ENCODE measurements at regions not wholly inside any gene's neighbourhood (a gene's known extent, or its start where the extent isn't known, plus 50 kb on each side); places are given as distances from the start of the nearest gene placed in this dataset.

DNA sequence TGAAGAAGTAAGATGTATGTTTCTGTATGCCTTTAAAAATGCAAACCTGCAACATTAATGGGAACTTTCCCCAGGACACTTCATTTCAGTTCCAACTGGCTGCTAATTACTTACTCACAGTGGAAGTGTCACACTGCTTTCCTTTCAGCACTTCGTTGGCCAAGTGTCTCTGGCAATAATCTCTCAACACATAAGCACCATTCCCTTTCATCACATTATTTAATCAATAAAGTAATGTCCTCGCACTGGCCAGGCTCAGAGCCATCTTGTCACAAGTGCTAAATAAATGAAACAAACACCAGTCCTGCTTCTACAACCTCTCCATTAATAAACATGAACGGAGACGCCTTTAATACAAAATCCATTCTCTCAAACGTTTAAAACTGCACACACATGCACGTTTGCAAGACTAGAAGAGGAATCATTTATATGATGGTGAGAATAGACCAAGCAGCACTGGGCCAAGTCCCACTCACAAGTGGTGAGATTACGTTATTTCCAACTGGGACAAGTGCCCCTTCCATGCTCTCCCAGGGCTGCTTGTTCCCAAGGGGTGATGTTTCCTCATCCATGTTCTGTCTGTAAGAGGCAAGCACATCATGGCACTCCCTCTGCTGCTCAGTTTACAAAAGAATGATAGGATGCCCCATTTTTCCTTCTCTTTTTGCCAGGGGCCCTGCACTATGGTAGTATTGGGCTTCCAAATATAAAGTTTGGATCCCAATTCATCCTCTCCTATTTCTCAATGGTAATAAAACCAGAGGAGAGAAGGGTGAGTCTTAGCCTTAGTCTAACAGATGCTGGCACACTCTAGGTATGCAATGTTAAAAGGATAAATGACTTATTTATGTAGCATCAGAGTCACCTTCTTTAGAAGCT lies 56.8 kb upstream of the ETAA1 start:
- no peak overlapping the region for H2BK5ac ChIP-seq (ENCODE audit: low read depth, low read length, poor library complexity)
- no peak overlapping the region for H3K14ac ChIP-seq (ENCODE audit: low read length)
- H2BK12ac ChIP-seq (ENCODE audit: low read length), result no peak overlapping the region
- no peak overlapping the region for H3K27ac ChIP-seq (ENCODE audit: low read depth, low read length)
- no CpG with 5 or more reads among the region's 7 CpGs for WGBS (ENCODE audit: extremely low coverage, insufficient coverage, insufficient read length)
- H3K4me3 ChIP-seq (ENCODE audit: low read depth, low read length), result no peak overlapping the region
- H3K9ac ChIP-seq (ENCODE audit: low read length), result no peak overlapping the region
- no peak overlapping the region for H3K4ac ChIP-seq (ENCODE audit: low read depth, low read length)
- no peak overlapping the region for H4K8ac ChIP-seq (ENCODE audit: low read depth, low read length)
- H3K23ac ChIP-seq (ENCODE audit: low read length), result no peak overlapping the region
- H4K91ac ChIP-seq (ENCODE audit: low read depth, low read length), result no peak overlapping the region
- H3K9me3 ChIP-seq (ENCODE audit: insufficient read depth, low read depth, low read length), result no peaks in the 10 kb centered on the region
- no peak overlapping the region for H2BK120ac ChIP-seq (ENCODE audit: insufficient read depth, low read length, poor library complexity)
- H2AK5ac ChIP-seq (ENCODE audit: low read length), result no peak overlapping the region
- no peaks in the 10 kb centered on the region for H3K36me3 ChIP-seq (ENCODE audit: control insufficient read depth in 1 of 2, insufficient read depth in 2 of 2, low read length in 2 of 2)
- H3K4me2 ChIP-seq (ENCODE audit: low read length), result no peak overlapping the region
- H3K27me3 ChIP-seq (ENCODE audit: insufficient read depth, low read length), result no peaks in the 10 kb centered on the region
- no peak overlapping the region for H4K12ac ChIP-seq (ENCODE audit: low read depth, low read length)
- no peaks in the 10 kb centered on the region for H3K79me2 ChIP-seq (ENCODE audit: control insufficient read depth, insufficient read depth, low read length, poor library complexity)
- H3K79me1 ChIP-seq (ENCODE audit: low read length), result no peaks in the 10 kb centered on the region
- no peaks in the 10 kb centered on the region for H3K4me1 ChIP-seq (ENCODE audit: control insufficient read depth in 1 of 2, insufficient read depth in 2 of 2, low read length in 2 of 2)
- no peak overlapping the region for H2AFZ ChIP-seq (ENCODE audit: insufficient read depth, low read length, poor library complexity)
- no peak for DNase-seq
- no peak overlapping the region for H3K18ac ChIP-seq (ENCODE audit: low read length)

DNA sequence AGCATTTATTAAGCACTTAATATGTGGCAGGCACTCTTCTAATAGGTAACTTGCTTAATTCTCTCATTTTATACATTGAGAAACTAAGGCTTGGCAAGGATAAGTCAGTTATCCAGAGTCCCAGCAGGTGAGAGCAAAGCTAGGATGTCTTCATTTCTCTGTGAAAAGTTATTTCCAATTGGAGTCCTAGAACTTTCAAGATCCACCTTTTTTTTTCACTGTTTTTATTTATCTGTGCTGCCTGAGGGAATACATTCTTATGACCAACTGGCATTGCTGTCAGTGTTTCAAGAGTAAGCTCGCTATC lies 56.2 kb upstream of the ETAA1 start:
- Histone ChIP-seq H3K9ac (ENCODE audit: low read length) (no peak overlapping the region), H3K4me3 (ENCODE audit: low read depth, low read length) (no peak overlapping the region), H3K27me3 (ENCODE audit: insufficient read depth, low read length) (no peaks in the 10 kb centered on the region), H2BK5ac (ENCODE audit: low read depth, low read length, poor library complexity) (no peak overlapping the region), H2BK12ac (ENCODE audit: low read length) (no peak overlapping the region), H3K14ac (ENCODE audit: low read length) (no peak overlapping the region), H2AFZ (ENCODE audit: insufficient read depth, low read length, poor library complexity) (no peak overlapping the region), H3K4ac (ENCODE audit: low read depth, low read length) (no peak overlapping the region), H3K18ac (ENCODE audit: low read length) (no peak overlapping the region), H3K27ac (ENCODE audit: low read depth, low read length) (no peak overlapping the region), H2AK5ac (ENCODE audit: low read length) (no peak overlapping the region), H3K79me1 (ENCODE audit: low read length) (no peaks in the 10 kb centered on the region), H3K23ac (ENCODE audit: low read length) (no peak overlapping the region), H4K12ac (ENCODE audit: low read depth, low read length) (no peak overlapping the region), H3K36me3 (ENCODE audit: control insufficient read depth in 1 of 2, insufficient read depth in 2 of 2, low read length in 2 of 2) (no peaks in the 10 kb centered on the region), H3K4me1 (ENCODE audit: control insufficient read depth in 1 of 2, insufficient read depth in 2 of 2, low read length in 2 of 2) (no peaks in the 10 kb centered on the region), H3K4me2 (ENCODE audit: low read length) (no peak overlapping the region), H4K91ac (ENCODE audit: low read depth, low read length) (no peak overlapping the region), H3K9me3 (ENCODE audit: insufficient read depth, low read depth, low read length) (no peaks in the 10 kb centered on the region), H4K8ac (ENCODE audit: low read depth, low read length) (no peak overlapping the region), H3K79me2 (ENCODE audit: control insufficient read depth, insufficient read depth, low read length, poor library complexity) (no peaks in the 10 kb centered on the region), H2BK120ac (ENCODE audit: insufficient read depth, low read length, poor library complexity) (no peak overlapping the region)
- DNase-seq, result no peak
- WGBS (ENCODE audit: extremely low coverage, insufficient coverage, insufficient read length), result no CpG with 5 or more reads among the region's 1 CpG

GRCh38 chr2:67341336-67341735 lies 55.8 kb upstream of the ETAA1 start:
- no peak overlapping the region for H2AFZ ChIP-seq (ENCODE audit: insufficient read depth, low read length, poor library complexity)
- H4K12ac ChIP-seq (ENCODE audit: low read depth, low read length), result no peak overlapping the region
- no peaks in the 10 kb centered on the region for H3K79me1 ChIP-seq (ENCODE audit: low read length)
- no peak overlapping the region for H3K27ac ChIP-seq (ENCODE audit: low read depth, low read length)
- no peak overlapping the region for H2AK5ac ChIP-seq (ENCODE audit: low read length)
- DNase-seq, result no peak
- no peaks in the 10 kb centered on the region for H3K79me2 ChIP-seq (ENCODE audit: control insufficient read depth, insufficient read depth, low read length, poor library complexity)
- H2BK5ac ChIP-seq (ENCODE audit: low read depth, low read length, poor library complexity), result no peak overlapping the region
- no peak overlapping the region for H3K9ac ChIP-seq (ENCODE audit: low read length)
- H3K14ac ChIP-seq (ENCODE audit: low read length), result no peak overlapping the region
- H2BK120ac ChIP-seq (ENCODE audit: insufficient read depth, low read length, poor library complexity), result no peak overlapping the region
- H4K8ac ChIP-seq (ENCODE audit: low read depth, low read length), result no peak overlapping the region
- H3K18ac ChIP-seq (ENCODE audit: low read length), result no peak overlapping the region
- H4K91ac ChIP-seq (ENCODE audit: low read depth, low read length), result no peak overlapping the region
- H3K27me3 ChIP-seq (ENCODE audit: insufficient read depth, low read length), result no peaks in the 10 kb centered on the region
- H3K4me2 ChIP-seq (ENCODE audit: low read length), result no peak overlapping the region
- no peaks in the 10 kb centered on the region for H3K4me1 ChIP-seq (ENCODE audit: control insufficient read depth in 1 of 2, insufficient read depth in 2 of 2, low read length in 2 of 2)
- no peaks in the 10 kb centered on the region for H3K9me3 ChIP-seq (ENCODE audit: insufficient read depth, low read depth, low read length)
- H3K4me3 ChIP-seq (ENCODE audit: low read depth, low read length), result no peak overlapping the region
- H3K23ac ChIP-seq (ENCODE audit: low read length), result no peak overlapping the region
- H2BK12ac ChIP-seq (ENCODE audit: low read length), result no peak overlapping the region
- no peaks in the 10 kb centered on the region for H3K36me3 ChIP-seq (ENCODE audit: control insufficient read depth in 1 of 2, insufficient read depth in 2 of 2, low read length in 2 of 2)
- no peak overlapping the region for H3K4ac ChIP-seq (ENCODE audit: low read depth, low read length)
- WGBS (ENCODE audit: extremely low coverage, insufficient coverage, insufficient read length), result 100% methylated on average over 1 of the region's 2 CpGs

DNA sequence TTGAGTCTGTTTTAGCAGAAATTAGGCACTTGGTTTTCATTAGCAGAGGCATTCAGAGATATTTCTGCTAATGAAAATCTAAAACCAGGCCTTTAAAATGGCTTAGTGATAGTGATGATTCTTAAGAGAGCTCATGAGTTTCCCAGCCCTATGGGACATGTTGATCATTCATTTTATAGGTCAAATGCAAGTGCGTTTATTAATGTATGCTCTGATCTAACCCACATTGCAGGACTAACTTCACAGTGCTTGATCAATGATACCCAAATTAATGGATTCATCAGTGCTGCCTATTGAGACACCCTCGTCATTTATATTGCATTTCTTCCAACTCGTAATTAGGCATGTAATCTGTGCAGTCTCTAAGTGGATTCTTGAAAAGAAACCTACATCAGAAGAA lies 54.7 kb upstream of the ETAA1 start:
- no peak overlapping the region for H3K27ac ChIP-seq (ENCODE audit: low read depth, low read length)
- no peak overlapping the region for H2BK12ac ChIP-seq (ENCODE audit: low read length)
- H3K4me3 ChIP-seq (ENCODE audit: low read depth, low read length), result no peak overlapping the region
- no peak overlapping the region for H2AFZ ChIP-seq (ENCODE audit: insufficient read depth, low read length, poor library complexity)
- H4K8ac ChIP-seq (ENCODE audit: low read depth, low read length), result no peak overlapping the region
- WGBS (ENCODE audit: extremely low coverage, insufficient coverage, insufficient read length), result no CpG with 5 or more reads among the region's 3 CpGs
- H3K79me1 ChIP-seq (ENCODE audit: low read length), result no peaks in the 10 kb centered on the region
- H3K18ac ChIP-seq (ENCODE audit: low read length), result no peak overlapping the region
- no peak overlapping the region for H4K91ac ChIP-seq (ENCODE audit: low read depth, low read length)
- no peak overlapping the region for H3K23ac ChIP-seq (ENCODE audit: low read length)
- no peak overlapping the region for H4K12ac ChIP-seq (ENCODE audit: low read depth, low read length)
- H3K4me2 ChIP-seq (ENCODE audit: low read length), result no peak overlapping the region
- H3K79me2 ChIP-seq (ENCODE audit: control insufficient read depth, insufficient read depth, low read length, poor library complexity), result no peaks in the 10 kb centered on the region
- no peaks in the 10 kb centered on the region for H3K9me3 ChIP-seq (ENCODE audit: insufficient read depth, low read depth, low read length)
- H3K9ac ChIP-seq (ENCODE audit: low read length), result no peak overlapping the region
- H3K14ac ChIP-seq (ENCODE audit: low read length), result no peak overlapping the region
- H3K36me3 ChIP-seq (ENCODE audit: control insufficient read depth in 1 of 2, insufficient read depth in 2 of 2, low read length in 2 of 2), result no peaks in the 10 kb centered on the region
- H2AK5ac ChIP-seq (ENCODE audit: low read length), result no peak overlapping the region
- H3K4ac ChIP-seq (ENCODE audit: low read depth, low read length), result no peak overlapping the region
- H2BK5ac ChIP-seq (ENCODE audit: low read depth, low read length, poor library complexity), result no peak overlapping the region
- H3K27me3 ChIP-seq (ENCODE audit: insufficient read depth, low read length), result no peaks in the 10 kb centered on the region
- no peaks in the 10 kb centered on the region for H3K4me1 ChIP-seq (ENCODE audit: control insufficient read depth in 1 of 2, insufficient read depth in 2 of 2, low read length in 2 of 2)
- no peak for DNase-seq
- no peak overlapping the region for H2BK120ac ChIP-seq (ENCODE audit: insufficient read depth, low read length, poor library complexity)
